ENCODE measurements at regions not wholly inside any gene's neighbourhood (a gene's known extent, or its start where the extent isn't known, plus 50 kb on each side); places are given as distances from the start of the nearest gene placed in this dataset.
A peak's percentile ranks its signal among the peaks of the same experiment; 100 is the strongest.

- TF ChIP-seq, protein P1, sequence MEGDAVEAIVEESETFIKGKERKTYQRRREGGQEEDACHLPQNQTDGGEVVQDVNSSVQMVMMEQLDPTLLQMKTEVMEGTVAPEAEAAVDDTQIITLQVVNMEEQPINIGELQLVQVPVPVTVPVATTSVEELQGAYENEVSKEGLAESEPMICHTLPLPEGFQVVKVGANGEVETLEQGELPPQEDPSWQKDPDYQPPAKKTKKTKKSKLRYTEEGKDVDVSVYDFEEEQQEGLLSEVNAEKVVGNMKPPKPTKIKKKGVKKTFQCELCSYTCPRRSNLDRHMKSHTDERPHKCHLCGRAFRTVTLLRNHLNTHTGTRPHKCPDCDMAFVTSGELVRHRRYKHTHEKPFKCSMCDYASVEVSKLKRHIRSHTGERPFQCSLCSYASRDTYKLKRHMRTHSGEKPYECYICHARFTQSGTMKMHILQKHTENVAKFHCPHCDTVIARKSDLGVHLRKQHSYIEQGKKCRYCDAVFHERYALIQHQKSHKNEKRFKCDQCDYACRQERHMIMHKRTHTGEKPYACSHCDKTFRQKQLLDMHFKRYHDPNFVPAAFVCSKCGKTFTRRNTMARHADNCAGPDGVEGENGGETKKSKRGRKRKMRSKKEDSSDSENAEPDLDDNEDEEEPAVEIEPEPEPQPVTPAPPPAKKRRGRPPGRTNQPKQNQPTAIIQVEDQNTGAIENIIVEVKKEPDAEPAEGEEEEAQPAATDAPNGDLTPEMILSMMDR (IDR thresholded peaks at IDR 0.05; ENCODE audit: insufficient read depth, low read depth, low read length) = no peak
- no peak overlapping the region for H3K4me3 ChIP-seq (ENCODE audit: low read depth, low read length)
- no peak for DNase-seq (ENCODE audit: low read depth)
Measured at GRCh38 chr1:55542901-55543504, 327.8 kb upstream of the USP24 start.

DNA sequence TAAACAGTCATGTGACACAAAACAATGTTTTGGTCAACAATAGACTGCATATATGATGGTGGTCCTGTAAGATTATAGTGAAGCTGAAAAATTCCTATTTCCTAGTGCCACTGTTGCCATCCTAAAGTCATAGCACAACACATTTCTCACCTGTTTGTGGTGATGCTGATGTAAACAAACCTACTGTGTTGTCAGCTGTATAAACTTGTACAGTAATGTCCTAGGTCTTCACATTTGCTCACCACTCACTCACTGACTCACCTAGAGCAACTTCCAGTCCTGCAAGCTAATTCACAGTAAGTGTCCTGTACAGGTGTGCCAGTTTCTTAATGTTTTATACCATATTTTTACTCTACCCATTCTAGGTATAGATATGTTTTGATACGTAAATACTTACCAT, 326.1 kb upstream of the USP24 start:
- TF ChIP-seq, protein P1 (IDR thresholded peaks at IDR 0.05; ENCODE audit: insufficient read depth, low read depth, low read length) = no peak
- H3K4me3 ChIP-seq (ENCODE audit: low read depth, low read length) = no peak overlapping the region
- no peak for DNase-seq (ENCODE audit: low read depth)

DNA sequence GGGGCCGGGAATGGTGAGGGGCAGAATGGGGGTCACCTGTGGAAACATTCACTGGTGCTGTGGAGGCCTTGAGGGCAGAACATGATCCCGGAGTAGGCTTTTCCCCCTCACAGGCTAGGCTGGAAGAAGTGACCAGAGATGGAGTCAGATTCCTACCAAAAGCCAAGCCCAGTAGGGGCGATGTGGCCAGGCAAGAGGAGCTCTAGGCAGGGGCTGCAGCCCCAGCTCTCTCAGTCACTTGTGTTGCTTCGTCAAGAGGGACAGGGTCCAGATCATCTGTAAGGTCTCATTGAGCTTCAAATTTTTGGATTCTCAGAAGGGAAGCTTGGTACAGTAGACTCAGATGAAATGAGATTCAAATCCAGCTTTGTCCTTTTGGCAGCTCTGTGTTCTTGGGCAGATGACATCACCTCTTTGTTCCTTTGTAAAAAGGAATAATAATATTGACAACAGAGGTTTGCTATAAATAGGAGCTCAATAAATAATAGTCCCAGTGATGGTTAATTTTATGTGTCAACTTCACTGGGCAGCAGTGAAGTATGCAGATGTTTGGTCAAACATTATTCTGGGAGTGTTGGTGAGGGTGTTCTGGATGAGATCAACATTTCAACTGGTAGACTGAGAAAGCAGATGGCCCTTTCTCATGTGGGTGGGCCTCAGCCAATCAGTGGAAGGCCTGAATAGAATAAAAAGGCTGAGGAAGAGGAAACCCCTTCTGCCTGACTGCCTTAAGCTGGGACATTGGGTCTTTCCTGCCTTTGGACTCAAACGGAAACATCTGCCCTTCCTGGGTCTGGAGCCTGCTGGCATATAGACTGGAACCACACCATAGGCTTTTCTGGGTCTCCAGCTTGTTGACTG, 324.7 kb upstream of the USP24 start:
- DNase-seq (ENCODE audit: low read depth) = no peak
- H3K4me3 ChIP-seq (ENCODE audit: low read depth, low read length) = no peak overlapping the region
- TF ChIP-seq, protein P1 (IDR thresholded peaks at IDR 0.05; ENCODE audit: insufficient read depth, low read depth, low read length) = no peak

DNA sequence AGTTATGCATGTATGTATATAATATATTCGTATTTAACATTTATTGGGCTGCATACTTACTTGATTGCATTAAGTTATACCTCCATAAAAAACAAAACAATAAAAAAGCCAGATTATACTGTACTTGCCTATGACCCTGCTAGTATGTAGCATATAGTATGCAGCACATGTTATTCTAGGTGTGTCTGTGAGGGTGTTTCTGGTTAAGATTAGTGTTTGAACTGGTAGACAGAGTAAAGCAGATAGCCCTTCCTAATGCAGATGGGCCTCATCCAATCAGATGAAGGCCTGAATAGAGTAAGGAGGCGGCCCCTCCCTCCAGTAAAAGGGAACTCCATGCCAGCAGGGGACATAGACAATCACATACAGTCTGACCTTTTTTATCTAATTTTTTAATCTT, 323.3 kb upstream of the USP24 start:
- TF ChIP-seq, protein P1 (IDR thresholded peaks at IDR 0.05; ENCODE audit: insufficient read depth, low read depth, low read length) = no peak
- H3K4me3 ChIP-seq (ENCODE audit: low read depth, low read length) = no peak overlapping the region
- no peak for DNase-seq (ENCODE audit: low read depth)

GRCh38 chr1:55536545-55536865, 321.3 kb upstream of the USP24 start:
- peak overlapping the region; percentile 5 for H3K4me3 ChIP-seq (ENCODE audit: low read depth, low read length)
- TF ChIP-seq, protein P1 (IDR thresholded peaks at IDR 0.05; ENCODE audit: insufficient read depth, low read depth, low read length) = no peak
- peak; percentile 25 for DNase-seq (ENCODE audit: low read depth)

GRCh38 chr1:55535724-55536544, 320.8 kb upstream of the USP24 start:
- TF ChIP-seq, protein P1 (IDR thresholded peaks at IDR 0.05; ENCODE audit: insufficient read depth, low read depth, low read length) = no peak
- DNase-seq (ENCODE audit: low read depth) = no peak
- H3K4me3 ChIP-seq (ENCODE audit: low read depth, low read length) = no peak overlapping the region
